B cell (primary cell): ENCODE measurements at regions not wholly inside any gene's neighbourhood (a gene's known extent, or its start where the extent isn't known, plus 50 kb on each side); places are given as distances from the start of the nearest gene placed in this dataset.

Experiments
- ATAC-seq: fragments of 200-7000 bp; cut with Tn5 transposase; one replicate; pipeline ENCODE4 v1.10.0; 2021; ENCODE audit warnings: low read depth, mild to moderate bottlenecking, moderate number of reproducible peaks, moderate library complexity
- CTCF ChIA-PET: fragments of 350-600 bp; sonication (Branson Sonifier 250); formaldehyde crosslinking; loops from one replicate; lab custom pipeline; 2021; ENCODE audit warnings: antibody characterized with exemption, inconsistent platforms; lab: Charles Lee
- POLR2A ChIA-PET: fragments of 350-600 bp; sonication (Branson Sonifier 250); formaldehyde crosslinking; loops from one replicate; lab custom pipeline; 2021; ENCODE audit warnings: antibody characterized with exemption; lab: Charles Lee
- DNase-seq: peaks from one replicate; pipeline ENCODE4 v3.0.0; 2013
- H2AFZ ChIP-seq: 2 replicates; pipeline ENCODE4 v1.6.1; 2012; ENCODE audit warnings: mild to moderate bottlenecking, low read depth, low read length; ENCODE audit not compliant: insufficient read depth, poor library complexity, severe bottlenecking
- H3K27ac ChIP-seq, 2 donors: 1 replicate in 1 of 2; 2 replicates in 1 of 2; pipeline ENCODE4 v1.5.1; 2012 to 2013; ENCODE audit warnings: low read length in 2 of 2, mild to moderate bottlenecking in 2 of 2, moderate library complexity in 1 of 2
- H3K27me3 ChIP-seq, 4 experiments: fragments of 200-600 bp in 1 of 4; sonication (generic) in 1 of 4; replicated peaks in 1 of 4; 1 replicate in 2 of 4; 2 replicates in 2 of 4; pipeline versions ENCODE4 v1.6.1 to v1.7.0; 2013 to 2016; ENCODE audit warnings: low read length in 3 of 4, mild to moderate bottlenecking in 2 of 4, mixed read lengths in 1 of 4, moderate library complexity in 1 of 4; ENCODE audit not compliant: insufficient read depth in 4 of 4, control insufficient read depth in 3 of 4; ENCODE audit errors: control extremely low read depth in 1 of 4
- H3K36me3 ChIP-seq, 2 experiments: replicated peaks in 1 of 2; 1 replicate in 1 of 2; 2 replicates in 1 of 2; pipeline versions ENCODE4 v1.6.1 to v1.7.1; 2013; ENCODE audit warnings: low read length in 1 of 2; ENCODE audit not compliant: insufficient read depth in 2 of 2, control insufficient read depth in 1 of 2; ENCODE audit errors: control extremely low read depth in 1 of 2, extremely low read depth in 1 of 2
- H3K4me1 ChIP-seq, 2 donors: fragments of 200-600 bp in 1 of 2; sonication (generic) in 1 of 2; 1 replicate in 1 of 2; 2 replicates in 1 of 2; pipeline versions ENCODE4 v1.5.1 to v1.6.1; 2013 to 2017; ENCODE audit warnings: low read length in 2 of 2; ENCODE audit not compliant: control insufficient read depth in 2 of 2, insufficient read depth in 2 of 2
- H3K4me2 ChIP-seq: replicated peaks from 2 replicates; pipeline ENCODE3; 2012; ENCODE audit warnings: mild to moderate bottlenecking, low read depth, low read length; ENCODE audit not compliant: poor library complexity, severe bottlenecking
- H3K4me3 ChIP-seq, 5 experiments: fragments of 200-600 bp in 1 of 5; sonication (generic) in 1 of 5; 1 replicate in 3 of 5; 2 replicates in 2 of 5; pipeline versions ENCODE4 v1.5.1 to v1.7.0; 2011 to 2016; ENCODE audit warnings: low read length in 4 of 5, mild to moderate bottlenecking in 4 of 5, low read depth in 2 of 5, control low read depth in 1 of 5, moderate library complexity in 1 of 5; ENCODE audit not compliant: insufficient read depth in 1 of 5; ENCODE audit errors: control extremely low read depth in 1 of 5, extremely low read depth in 1 of 5
- H3K79me2 ChIP-seq: fragments of 200-600 bp; sonication (generic); one replicate; pipeline ENCODE4 v1.6.0; 2016; ENCODE audit warnings: low read length; ENCODE audit not compliant: control insufficient read depth, insufficient read depth
- H3K9ac ChIP-seq: fragments of 200-600 bp; sonication (generic); 2 replicates; pipeline ENCODE4 v1.6.1; 2017; ENCODE audit warnings: mild to moderate bottlenecking, low read length, moderate library complexity
- H3K9me3 ChIP-seq, 3 donors: one replicate each; pipeline versions ENCODE4 v1.6.1 to v1.7.1; 2013; ENCODE audit warnings: low read length in 2 of 3; ENCODE audit not compliant: control insufficient read depth in 2 of 3, insufficient read depth in 1 of 3; ENCODE audit errors: control extremely low read depth in 1 of 3
- H4K20me1 ChIP-seq: 2 replicates; pipeline ENCODE4 v1.6.0; 2012; ENCODE audit warnings: mild to moderate bottlenecking, low read length; ENCODE audit not compliant: insufficient read depth, control insufficient read depth, poor library complexity, severe bottlenecking
- H3K27ac Mint-ChIP-seq: one replicate; pipeline ENCODE4 v1.8.0; 2021; ENCODE audit warnings: mixed read lengths
- H3K27me3 Mint-ChIP-seq: one replicate; pipeline ENCODE4 v1.8.0; 2021; ENCODE audit warnings: mixed read lengths
- H3K4me1 Mint-ChIP-seq: one replicate; pipeline ENCODE4 v1.8.0; 2021; ENCODE audit warnings: mixed read lengths
- H3K4me3 Mint-ChIP-seq: one replicate; pipeline ENCODE4 v1.8.0; 2021; ENCODE audit warnings: mixed read lengths
- H3K9me3 Mint-ChIP-seq: one replicate; pipeline ENCODE4 v1.8.0; 2022; ENCODE audit warnings: mixed read lengths; ENCODE audit not compliant: insufficient read depth
- CTCF ChIP-seq: fragments of 200-600 bp; IDR thresholded peaks from one replicate; pipeline ENCODE4 v1.8.0; 2022; ENCODE audit warnings: antibody characterized with exemption, mild to moderate bottlenecking
- EZH2 ChIP-seq: IDR thresholded peaks from 2 replicates; pipeline ENCODE4 v1.6.1; 2012; ENCODE audit warnings: borderline replicate concordance, low read depth, mild to moderate bottlenecking, moderate library complexity, low read length; ENCODE audit not compliant: insufficient read depth, poor library complexity, severe bottlenecking
- WGBS: methylation state at CpG from one replicate; pipeline ENCODE4 v1.1.5; 2013; ENCODE audit warnings: missing lambda C conversion rate; ENCODE audit not compliant: insufficient coverage; 5-methylcytosine and 5-hydroxymethylcytosine counted together
- intact Hi-C: fragments of 100-400 bp; cut with micrococcal nuclease; formaldehyde crosslinking; loops from one replicate; pipeline ENCODE4 v1.10.0; 2022

- Mint-ChIP-seq H3K4me3 (no peak overlapping the region), H3K27me3 (peaks cover 33% of the 10 kb centered on the region), H3K27ac (no peak overlapping the region), H3K9me3 (no peaks in the 10 kb centered on the region), H3K4me1 (no peaks in the 10 kb centered on the region)
- Histone ChIP-seq H3K79me2 (no peaks in the 10 kb centered on the region), H3K9ac (no peak overlapping the region), H3K36me3 (no peaks in the 10 kb centered on the region), H3K4me3 (no peak overlapping the region), H3K4me1 (no peaks in the 10 kb centered on the region), H3K9me3 (peaks cover 0 to 3% (median 0%) of the 10 kb centered on the region in 3 donors), H3K27ac (no peak overlapping the region), H3K4me2 (no peak overlapping the region), H2AFZ (no peak overlapping the region), H4K20me1 (no peaks in the 10 kb centered on the region), H3K27me3 (peaks cover 0 to 4% (median 2%) of the 10 kb centered on the region in 4 experiments)
- ChIA-PET POLR2A (no interaction called here), CTCF (no interaction called here)
- DNase-seq: no peak
- 61% methylated on average over 4 of the region's 7 CpGs for WGBS
- no peak for ATAC-seq
- TF ChIP-seq CTCF (no peak), EZH2 (no peak)
- intact Hi-C loops: no loop called here
Measured at GRCh38 chr12:112584266-112584722, 165.5 kb downstream of the PTPN11 start.

- Histone ChIP-seq H3K27me3 (peaks cover 0 to 4% (median 3%) of the 10 kb centered on the region in 4 experiments), H3K4me3 (no peak overlapping the region), H4K20me1 (no peaks in the 10 kb centered on the region), H3K36me3 (no peaks in the 10 kb centered on the region), H3K4me1 (no peaks in the 10 kb centered on the region), H3K4me2 (no peak overlapping the region), H2AFZ (no peak overlapping the region), H3K9me3 (peaks cover 0 to 3% (median 0%) of the 10 kb centered on the region in 3 donors), H3K79me2 (no peaks in the 10 kb centered on the region), H3K27ac (no peak overlapping the region), H3K9ac (no peak overlapping the region)
- no peaks in the 10 kb centered on the region for H3K4me1 Mint-ChIP-seq
- no peak for TF ChIP-seq CTCF
- TF ChIP-seq EZH2: no peak
- DNase-seq (no peak), ATAC-seq (no peak)
- peaks cover 28% of the 10 kb centered on the region for H3K27me3 Mint-ChIP-seq
- CTCF ChIA-PET: no interaction called here
- intact Hi-C loops: no loop called here
- H3K4me3 Mint-ChIP-seq: no peak overlapping the region
- WGBS: 67% methylated on average over 1 of the region's 5 CpGs
- no peaks in the 10 kb centered on the region for H3K9me3 Mint-ChIP-seq
- no peak overlapping the region for H3K27ac Mint-ChIP-seq
- POLR2A ChIA-PET: no interaction called here
Measured at GRCh38 chr12:112586148-112586783, 167.5 kb downstream of the PTPN11 start.
